Epithelial cell of esophagus (primary cell): ENCODE measurements at regions not wholly inside any gene's neighbourhood (a gene's known extent, or its start where the extent isn't known, plus 50 kb on each side); places are given as distances from the start of the nearest gene placed in this dataset.
"Not testable (repeated sequence)": the region's sequence is repeated elsewhere in the genome, so short reads cannot be mapped to it uniquely, and the experiment has no call there.

Experiments used
- DNase-seq: peaks from one replicate; pipeline ENCODE4 v3.0.0; 2010; ENCODE audit warnings: low read depth
- H3K4me3 ChIP-seq: 2 replicates; pipeline ENCODE4 v1.5.1; 2011; ENCODE audit warnings: mild to moderate bottlenecking, low read length, control low read depth
- CTCF ChIP-seq: IDR thresholded peaks from 2 replicates; pipeline ENCODE4 v1.5.1; 2011; ENCODE audit warnings: low read depth, mild to moderate bottlenecking, low read length, control low read depth, inconsistent platforms; ENCODE audit not compliant: insufficient read depth; ENCODE audit errors: missing control alignments

GRCh38 chr12:131574395-131574771 is 136.5 kb upstream of the SFSWAP start:
- no peak overlapping the region for H3K4me3 ChIP-seq
- no peak for DNase-seq
- TF ChIP-seq CTCF = no peak

- DNase-seq = no peak
- H3K4me3 ChIP-seq = no peak overlapping the region
- no peak for TF ChIP-seq CTCF
These were observed 135.5 kb upstream of the SFSWAP start for GRCh38 chr12:131575371-131575770.

GRCh38 chr12:131576734-131577133 is 134.2 kb upstream of the SFSWAP start:
- not testable (repeated sequence) for DNase-seq, H3K4me3 ChIP-seq

GRCh38 chr12:131577766-131578165 is 133.1 kb upstream of the SFSWAP start:
- H3K4me3 ChIP-seq = no peak overlapping the region
- TF ChIP-seq CTCF = no peak
- DNase-seq = no peak

GRCh38 chr12:131578828-131579470 is 131.9 kb upstream of the SFSWAP start:
- no peak for DNase-seq
- no peak for TF ChIP-seq CTCF
- no peak overlapping the region for H3K4me3 ChIP-seq

GRCh38 chr12:131583090-131583712 is 127.7 kb upstream of the SFSWAP start:
- no peak for TF ChIP-seq CTCF
- DNase-seq = no peak
- no peak overlapping the region for H3K4me3 ChIP-seq

GRCh38 chr12:131586269-131586668 is 124.6 kb upstream of the SFSWAP start:
- no peak for DNase-seq
- no peak for TF ChIP-seq CTCF
- no peak overlapping the region for H3K4me3 ChIP-seq

- TF ChIP-seq CTCF = no peak
- no peak for DNase-seq
- H3K4me3 ChIP-seq = no peak overlapping the region
These were observed 124.1 kb upstream of the SFSWAP start for GRCh38 chr12:131586761-131587160.
